LNCAP (cell line): ENCODE measurements at regions not wholly inside any gene's neighbourhood (a gene's known extent, or its start where the extent isn't known, plus 50 kb on each side); places are given as distances from the start of the nearest gene placed in this dataset.

Source experiments
- TF ChIP-seq, protein P1 (sequence below): fragments of 450-650 bp; IDR thresholded peaks from 2 replicates; pipeline ENCODE4 v1.5.1; 2017; ENCODE audit warnings: mild to moderate bottlenecking

DNA sequence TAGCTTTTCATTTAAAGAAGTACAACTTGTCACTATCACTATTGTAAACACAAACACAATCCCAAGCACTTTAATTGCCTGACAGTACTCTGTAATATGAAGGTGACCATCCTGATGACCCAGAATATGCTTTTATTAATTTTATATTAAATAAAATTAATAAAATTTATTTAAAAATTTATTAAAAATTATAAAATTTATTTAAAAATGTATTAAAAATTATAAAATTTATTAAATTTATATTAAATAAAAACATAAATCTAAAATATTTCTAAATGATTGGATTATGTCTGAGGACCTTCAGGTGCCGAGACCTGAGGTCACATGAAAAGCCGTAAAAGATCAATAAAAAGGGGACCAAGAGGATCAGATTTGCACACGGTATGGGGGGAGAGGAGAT, 229.8 kb upstream of the KIRREL3 start:
- TF ChIP-seq, protein P1, sequence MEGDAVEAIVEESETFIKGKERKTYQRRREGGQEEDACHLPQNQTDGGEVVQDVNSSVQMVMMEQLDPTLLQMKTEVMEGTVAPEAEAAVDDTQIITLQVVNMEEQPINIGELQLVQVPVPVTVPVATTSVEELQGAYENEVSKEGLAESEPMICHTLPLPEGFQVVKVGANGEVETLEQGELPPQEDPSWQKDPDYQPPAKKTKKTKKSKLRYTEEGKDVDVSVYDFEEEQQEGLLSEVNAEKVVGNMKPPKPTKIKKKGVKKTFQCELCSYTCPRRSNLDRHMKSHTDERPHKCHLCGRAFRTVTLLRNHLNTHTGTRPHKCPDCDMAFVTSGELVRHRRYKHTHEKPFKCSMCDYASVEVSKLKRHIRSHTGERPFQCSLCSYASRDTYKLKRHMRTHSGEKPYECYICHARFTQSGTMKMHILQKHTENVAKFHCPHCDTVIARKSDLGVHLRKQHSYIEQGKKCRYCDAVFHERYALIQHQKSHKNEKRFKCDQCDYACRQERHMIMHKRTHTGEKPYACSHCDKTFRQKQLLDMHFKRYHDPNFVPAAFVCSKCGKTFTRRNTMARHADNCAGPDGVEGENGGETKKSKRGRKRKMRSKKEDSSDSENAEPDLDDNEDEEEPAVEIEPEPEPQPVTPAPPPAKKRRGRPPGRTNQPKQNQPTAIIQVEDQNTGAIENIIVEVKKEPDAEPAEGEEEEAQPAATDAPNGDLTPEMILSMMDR: no peak

DNA sequence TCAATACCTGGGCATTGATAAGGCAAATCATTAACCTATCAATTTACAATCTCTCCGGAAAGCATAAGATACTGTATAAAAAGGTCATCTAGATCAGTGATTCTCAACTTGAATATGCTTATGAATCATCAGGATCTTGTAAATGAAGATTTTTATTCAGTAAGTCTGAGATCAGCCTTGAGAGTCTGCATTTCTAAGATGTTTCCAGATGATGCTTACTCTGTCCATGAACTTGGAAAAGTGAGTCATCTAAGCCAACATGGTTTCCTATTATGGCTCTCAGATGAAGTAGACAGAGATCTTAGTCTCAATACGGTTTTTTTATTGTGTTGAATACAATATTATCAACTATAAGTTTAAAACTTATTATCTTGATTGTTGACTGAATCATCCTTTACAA, 226.4 kb upstream of the KIRREL3 start:
- TF ChIP-seq, protein P1: no peak

DNA sequence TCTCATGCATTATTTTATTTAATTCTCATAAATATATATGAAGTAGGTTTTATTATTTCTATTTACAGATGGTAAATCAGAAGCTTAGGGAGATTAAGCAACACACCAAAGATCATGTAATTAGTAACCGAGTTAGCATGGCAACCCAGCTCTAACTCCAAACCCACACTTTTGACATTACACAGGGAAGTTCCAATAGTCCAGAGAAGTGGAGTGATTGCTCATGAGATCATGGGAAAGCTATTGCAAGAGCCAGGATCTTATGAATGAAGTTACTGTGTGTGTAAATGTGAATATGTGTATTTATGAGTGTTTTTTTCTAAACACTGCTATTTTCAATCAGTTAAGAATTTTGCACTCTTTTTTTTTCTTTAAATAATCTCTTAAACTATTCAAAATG, 225.8 kb upstream of the KIRREL3 start:
- TF ChIP-seq, protein P1: no peak

DNA sequence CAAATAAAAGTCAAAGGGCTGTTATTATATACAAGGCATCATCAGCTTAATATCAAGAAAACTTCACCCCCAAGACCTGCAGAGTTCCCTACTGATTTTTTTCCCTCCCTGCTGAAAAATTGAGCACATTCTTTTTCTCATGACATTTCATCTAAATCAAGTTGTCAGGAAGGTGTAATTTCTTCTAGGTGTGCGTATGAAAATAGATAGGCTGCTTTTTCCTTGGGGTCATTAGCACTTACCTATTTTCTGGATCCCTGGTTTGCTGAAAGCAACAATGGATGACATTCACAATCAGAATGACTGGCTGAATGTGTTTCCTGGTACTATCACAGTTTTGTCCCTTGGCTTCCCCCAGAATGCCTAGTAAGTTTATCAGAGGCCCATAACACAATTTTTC, 225.0 kb upstream of the KIRREL3 start:
- TF ChIP-seq, protein P1: no peak

DNA sequence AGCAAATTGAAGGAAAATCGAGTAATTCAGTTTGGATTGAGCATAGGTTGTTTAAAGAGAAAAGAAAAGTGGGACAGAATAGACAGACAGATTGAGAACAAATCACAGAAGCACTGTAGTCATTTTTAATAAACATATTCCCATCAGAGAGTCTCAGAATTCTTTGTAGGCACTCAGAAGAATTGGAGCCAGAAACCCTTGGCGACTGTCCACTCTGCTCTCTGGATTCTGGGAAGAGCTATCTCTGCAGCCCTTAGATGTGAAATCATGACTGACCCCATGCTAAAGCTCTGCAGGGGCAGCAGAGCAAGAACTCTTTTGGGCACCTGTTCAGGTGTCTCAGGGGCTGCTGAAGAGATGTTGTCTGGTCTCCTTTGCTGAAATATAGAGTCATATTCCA, 223.7 kb upstream of the KIRREL3 start:
- TF ChIP-seq, protein P1: no peak

DNA sequence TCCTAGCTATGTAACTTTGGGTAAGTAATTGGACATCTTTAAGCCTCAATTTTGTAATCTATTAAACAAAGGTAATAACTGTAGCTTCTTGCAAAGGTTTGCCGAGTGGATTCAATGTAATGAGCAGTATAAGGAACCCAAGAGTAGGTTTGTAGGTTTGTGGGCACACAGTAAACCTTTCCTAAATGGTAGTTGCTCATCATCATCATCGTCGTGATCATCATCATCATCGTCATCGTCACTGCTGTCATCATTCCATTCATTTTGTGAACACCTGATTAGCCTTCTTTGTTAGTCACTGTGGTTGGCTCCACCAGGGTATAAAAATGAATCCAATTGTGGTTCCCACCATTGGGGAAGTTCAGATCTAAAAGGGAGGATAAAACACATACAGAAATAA, 223.1 kb upstream of the KIRREL3 start:
- TF ChIP-seq, protein P1: no peak

DNA sequence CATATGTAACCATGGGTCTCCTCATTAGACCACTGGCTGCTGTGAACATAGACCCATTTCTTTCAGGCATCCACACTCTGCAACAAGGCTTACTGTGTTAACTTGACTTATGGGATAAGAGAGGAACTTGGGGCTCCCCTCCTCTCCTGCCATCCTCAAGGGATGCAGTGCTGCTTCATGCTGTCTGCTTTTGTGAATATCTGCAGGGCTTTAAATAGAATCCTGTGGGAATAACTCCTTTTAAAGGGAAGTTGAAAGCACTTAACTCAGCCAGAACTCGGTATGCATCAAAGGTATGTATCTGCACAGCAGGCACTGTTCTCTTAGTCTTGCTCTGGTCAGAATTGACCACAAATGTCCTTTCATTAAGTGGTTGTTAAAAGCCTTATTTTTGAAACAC, 222.5 kb upstream of the KIRREL3 start:
- TF ChIP-seq, protein P1: no peak

DNA sequence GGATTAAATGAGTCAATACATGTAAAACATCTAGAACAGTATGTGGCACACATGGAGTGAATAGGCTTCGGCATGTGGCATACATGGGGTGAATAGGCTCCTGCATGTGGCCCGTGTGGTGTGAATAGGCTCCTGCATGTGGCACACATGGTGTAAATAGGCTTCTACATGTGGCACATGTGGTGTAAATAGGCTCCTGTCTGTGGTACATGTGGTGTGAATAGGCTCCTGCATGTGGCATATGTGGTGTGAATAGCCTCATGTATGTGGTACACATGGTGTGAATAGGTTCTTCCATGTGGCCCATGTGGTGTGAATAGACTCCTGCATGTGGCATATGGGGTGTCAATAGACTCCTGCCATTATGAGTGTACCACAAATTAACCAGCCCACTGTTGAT, 219.1 kb upstream of the KIRREL3 start:
- TF ChIP-seq, protein P1: no peak
